ENCODE measurements at regions not wholly inside any gene's neighbourhood (a gene's known extent, or its start where the extent isn't known, plus 50 kb on each side); places are given as distances from the start of the nearest gene placed in this dataset.

DNA sequence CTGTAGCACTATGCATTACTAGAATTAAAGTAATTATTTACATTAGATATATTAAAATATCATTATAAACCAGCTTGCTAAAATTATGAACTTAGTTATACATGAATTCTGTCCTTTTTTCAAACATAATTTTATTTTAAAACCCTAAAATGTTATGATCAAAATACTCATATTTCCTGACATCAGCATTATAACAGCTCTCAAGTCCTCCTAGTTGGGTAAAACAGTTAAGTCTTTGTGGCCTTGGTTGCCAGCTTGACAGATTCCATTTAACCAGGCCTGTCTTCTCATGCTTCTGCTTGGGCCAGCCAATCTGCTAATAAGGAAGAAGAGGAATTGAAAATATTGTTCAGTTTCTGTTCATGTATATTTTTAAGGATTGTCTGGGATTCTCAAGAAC lies 147.9 kb upstream of the SLC35B3 start:
- H3K36me3 ChIP-seq (ENCODE audit: control insufficient read depth, insufficient read depth, low read length): no peaks in the 10 kb centered on the region
- H3K27me3 ChIP-seq (ENCODE audit: control insufficient read depth, insufficient read depth, low read length, poor library complexity, severe bottlenecking): no peaks in the 10 kb centered on the region
- no peak overlapping the region for H3K9ac ChIP-seq (ENCODE audit: extremely low read depth, low read length, poor library complexity, severe bottlenecking)
- no peak overlapping the region for H3K27ac ChIP-seq (ENCODE audit: low read depth, low read length)
- Mint-ChIP-seq H3K27me3 (ENCODE audit: insufficient read depth) (no peaks in the 10 kb centered on the region), H3K9me3 (no peaks in the 10 kb centered on the region), H3K4me1 (no peaks in the 10 kb centered on the region), H3K4me3 (no peak overlapping the region), H3K36me3 (ENCODE audit: low read depth) (no peaks in the 10 kb centered on the region), H3K27ac (no peak overlapping the region)
- no peaks in the 10 kb centered on the region for H3K9me3 ChIP-seq (ENCODE audit: control insufficient read depth, low read length)
- no peaks in the 10 kb centered on the region for H3K4me1 ChIP-seq (ENCODE audit: control insufficient read depth, insufficient read depth, low read length)
- no peak for DNase-seq
- TF ChIP-seq, protein P1, sequence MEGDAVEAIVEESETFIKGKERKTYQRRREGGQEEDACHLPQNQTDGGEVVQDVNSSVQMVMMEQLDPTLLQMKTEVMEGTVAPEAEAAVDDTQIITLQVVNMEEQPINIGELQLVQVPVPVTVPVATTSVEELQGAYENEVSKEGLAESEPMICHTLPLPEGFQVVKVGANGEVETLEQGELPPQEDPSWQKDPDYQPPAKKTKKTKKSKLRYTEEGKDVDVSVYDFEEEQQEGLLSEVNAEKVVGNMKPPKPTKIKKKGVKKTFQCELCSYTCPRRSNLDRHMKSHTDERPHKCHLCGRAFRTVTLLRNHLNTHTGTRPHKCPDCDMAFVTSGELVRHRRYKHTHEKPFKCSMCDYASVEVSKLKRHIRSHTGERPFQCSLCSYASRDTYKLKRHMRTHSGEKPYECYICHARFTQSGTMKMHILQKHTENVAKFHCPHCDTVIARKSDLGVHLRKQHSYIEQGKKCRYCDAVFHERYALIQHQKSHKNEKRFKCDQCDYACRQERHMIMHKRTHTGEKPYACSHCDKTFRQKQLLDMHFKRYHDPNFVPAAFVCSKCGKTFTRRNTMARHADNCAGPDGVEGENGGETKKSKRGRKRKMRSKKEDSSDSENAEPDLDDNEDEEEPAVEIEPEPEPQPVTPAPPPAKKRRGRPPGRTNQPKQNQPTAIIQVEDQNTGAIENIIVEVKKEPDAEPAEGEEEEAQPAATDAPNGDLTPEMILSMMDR (conservative IDR thresholded peaks at IDR 0.05): no peak
- no peak overlapping the region for H3K4me3 ChIP-seq (ENCODE audit: low read length)

DNA sequence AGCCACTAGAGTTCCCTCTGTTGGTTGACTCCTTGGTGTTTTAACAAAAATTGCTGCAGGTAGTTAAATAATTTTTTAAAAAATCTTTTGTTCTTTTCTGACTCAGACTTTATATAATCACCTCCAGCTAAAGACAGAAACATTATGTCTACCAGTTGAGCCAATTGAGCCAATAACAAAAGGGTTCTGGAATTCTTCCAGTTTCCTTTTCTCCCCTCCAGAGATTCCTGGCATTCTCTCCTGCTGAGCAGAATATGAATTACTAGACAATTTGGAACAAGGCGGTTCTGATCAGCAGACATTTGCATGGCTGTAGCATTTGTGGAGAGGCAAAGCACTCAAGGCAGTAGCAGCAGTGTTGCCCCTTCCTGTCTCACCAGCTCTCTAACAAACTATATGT lies 144.0 kb upstream of the SLC35B3 start:
- Histone ChIP-seq H3K4me3 (ENCODE audit: low read length) (no peak overlapping the region), H3K27ac (ENCODE audit: low read depth, low read length) (no peak overlapping the region), H3K27me3 (ENCODE audit: control insufficient read depth, insufficient read depth, low read length, poor library complexity, severe bottlenecking) (no peaks in the 10 kb centered on the region), H3K36me3 (ENCODE audit: control insufficient read depth, insufficient read depth, low read length) (no peaks in the 10 kb centered on the region), H3K9me3 (ENCODE audit: control insufficient read depth, low read length) (no peaks in the 10 kb centered on the region), H3K9ac (ENCODE audit: extremely low read depth, low read length, poor library complexity, severe bottlenecking) (no peak overlapping the region), H3K4me1 (ENCODE audit: control insufficient read depth, insufficient read depth, low read length) (no peaks in the 10 kb centered on the region)
- no peak for DNase-seq
- Mint-ChIP-seq H3K27ac (no peak overlapping the region), H3K36me3 (ENCODE audit: low read depth) (no peaks in the 10 kb centered on the region), H3K9me3 (no peaks in the 10 kb centered on the region), H3K4me3 (no peak overlapping the region), H3K27me3 (ENCODE audit: insufficient read depth) (no peaks in the 10 kb centered on the region), H3K4me1 (no peaks in the 10 kb centered on the region)
- TF ChIP-seq, protein P1 (conservative IDR thresholded peaks at IDR 0.05): no peak
- 84% methylated on average over 1 of the region's 1 CpG; no CpG with 5 or more reads in 1 of the 2 experiments for WGBS, 2 experiments (ENCODE audit: insufficient coverage in 1 of 2, insufficient read length in 1 of 2)

DNA sequence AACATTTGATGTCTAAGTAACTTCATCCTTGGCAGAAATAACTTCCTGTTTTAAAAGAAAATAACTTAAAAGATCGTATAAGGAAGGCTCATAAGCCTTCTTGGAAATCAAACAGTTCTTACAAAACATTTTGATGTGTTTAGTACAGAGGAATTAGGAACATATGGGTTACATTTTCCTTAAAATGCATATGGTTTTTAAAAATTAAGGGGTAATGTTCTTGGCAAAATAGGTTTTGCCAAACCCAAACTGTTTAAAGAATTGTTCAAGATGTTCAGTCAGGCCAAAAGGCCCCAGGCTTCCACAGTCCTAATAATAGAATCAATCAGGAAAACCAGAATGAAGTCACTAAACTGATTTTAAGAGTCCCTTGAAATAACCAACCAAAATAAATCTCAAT lies 142.7 kb upstream of the SLC35B3 start:
- no peaks in the 10 kb centered on the region for H3K4me1 Mint-ChIP-seq
- no peak overlapping the region for H3K4me3 Mint-ChIP-seq
- no peaks in the 10 kb centered on the region for H3K27me3 Mint-ChIP-seq (ENCODE audit: insufficient read depth)
- H3K4me1 ChIP-seq (ENCODE audit: control insufficient read depth, insufficient read depth, low read length): no peaks in the 10 kb centered on the region
- H3K27me3 ChIP-seq (ENCODE audit: control insufficient read depth, insufficient read depth, low read length, poor library complexity, severe bottlenecking): no peaks in the 10 kb centered on the region
- TF ChIP-seq, protein P1 (conservative IDR thresholded peaks at IDR 0.05): no peak
- 75 to 100% methylated on average over 1 of the region's 1 CpG for WGBS, 2 experiments (ENCODE audit: insufficient coverage in 1 of 2, insufficient read length in 1 of 2)
- no peaks in the 10 kb centered on the region for H3K9me3 ChIP-seq (ENCODE audit: control insufficient read depth, low read length)
- H3K9me3 Mint-ChIP-seq: no peaks in the 10 kb centered on the region
- no peak overlapping the region for H3K9ac ChIP-seq (ENCODE audit: extremely low read depth, low read length, poor library complexity, severe bottlenecking)
- no peak overlapping the region for H3K27ac ChIP-seq (ENCODE audit: low read depth, low read length)
- no peak overlapping the region for H3K4me3 ChIP-seq (ENCODE audit: low read length)
- H3K36me3 Mint-ChIP-seq (ENCODE audit: low read depth): no peaks in the 10 kb centered on the region
- DNase-seq: no peak
- H3K27ac Mint-ChIP-seq: no peak overlapping the region
- H3K36me3 ChIP-seq (ENCODE audit: control insufficient read depth, insufficient read depth, low read length): no peaks in the 10 kb centered on the region

All from endodermal cell (in vitro differentiated cells).